Sigmoid colon (tissue), 6 donors: ENCODE measurements at regions not wholly inside any gene's neighbourhood (a gene's known extent, or its start where the extent isn't known, plus 50 kb on each side); places are given as distances from the start of the nearest gene placed in this dataset.
"Not testable (repeated sequence)": the region's sequence is repeated elsewhere in the genome, so short reads cannot be mapped to it uniquely, and the experiment has no call there.

Source experiments
- DNase-seq: peaks from one replicate; pipeline ENCODE4 v3.0.0-alpha.2; 2019
- H3K27ac ChIP-seq, 4 donors: fragments of 200-600 bp; sonication (generic); one replicate each; pipeline ENCODE4 v1.5.1; 2016 to 2019; ENCODE audit warnings: mild to moderate bottlenecking in 1 of 4
- H3K27me3 ChIP-seq, 3 donors: fragments of 200-600 bp; sonication (generic); one replicate each; pipeline ENCODE4 v1.5.1; 2019; ENCODE audit warnings: mild to moderate bottlenecking in 1 of 3
- H3K36me3 ChIP-seq, 4 donors: fragments of 200-600 bp; sonication (generic); one replicate each; pipeline ENCODE4 v1.5.1; 2016 to 2019
- H3K4me1 ChIP-seq, 4 donors: fragments of 200-600 bp; sonication (generic); one replicate each; pipeline ENCODE4 v1.5.1; 2017 to 2019
- H3K4me3 ChIP-seq, 4 donors: fragments of 200-600 bp; sonication (generic); one replicate each; pipeline ENCODE4 v1.5.1; 2017 to 2019; ENCODE audit warnings: mild to moderate bottlenecking in 2 of 4, moderate library complexity in 1 of 4
- H3K9me3 ChIP-seq, 4 donors: fragments of 200-600 bp in 3 of 4; sonication (generic) in 3 of 4; one replicate each; pipeline versions ENCODE4 v1.5.1 to v1.6.1; 2013 to 2019
- CTCF ChIP-seq, 4 experiments: fragments of 450-650 bp in 3 of 4; fragments of 200-600 bp in 1 of 4; IDR thresholded peaks; one replicate each; pipeline ENCODE4 v1.5.1; 2016 to 2019; ENCODE audit warnings: antibody characterized with exemption in 4 of 4, mild to moderate bottlenecking in 3 of 4, moderate library complexity in 2 of 4
- EP300 ChIP-seq, 4 donors: sonication (generic); formaldehyde crosslinking; IDR thresholded peaks; one replicate each; pipeline ENCODE4 v1.6.1; 2017; ENCODE audit warnings: antibody characterized with exemption in 4 of 4
- POLR2A ChIP-seq, 2 donors: fragments of 450-650 bp; IDR thresholded peaks; one replicate each; pipeline ENCODE4 v1.6.1; 2016; ENCODE audit warnings: antibody characterized with exemption in 2 of 2, mild to moderate bottlenecking in 2 of 2, moderate library complexity in 2 of 2
- POLR2AphosphoS5 ChIP-seq, 4 donors: sonication (generic); formaldehyde crosslinking; IDR thresholded peaks; one replicate each; pipeline ENCODE4 v1.6.1; 2017; ENCODE audit warnings: antibody characterized with exemption in 4 of 4
- WGBS, 2 donors: extraction: QIAGEN DNeasy Blood & Tissue Kit; methylation state at CpG; one replicate each; pipeline ENCODE4 v1.1.7; 2013; 5-methylcytosine and 5-hydroxymethylcytosine counted together
- intact Hi-C: fragments of 100-400 bp; cut with DNase I; formaldehyde crosslinking; loops from one replicate; pipeline ENCODE4 v1.15.1; 2023
- donor health status: healthy with polysubstance abuse.
- donor health status: healthy.

DNA sequence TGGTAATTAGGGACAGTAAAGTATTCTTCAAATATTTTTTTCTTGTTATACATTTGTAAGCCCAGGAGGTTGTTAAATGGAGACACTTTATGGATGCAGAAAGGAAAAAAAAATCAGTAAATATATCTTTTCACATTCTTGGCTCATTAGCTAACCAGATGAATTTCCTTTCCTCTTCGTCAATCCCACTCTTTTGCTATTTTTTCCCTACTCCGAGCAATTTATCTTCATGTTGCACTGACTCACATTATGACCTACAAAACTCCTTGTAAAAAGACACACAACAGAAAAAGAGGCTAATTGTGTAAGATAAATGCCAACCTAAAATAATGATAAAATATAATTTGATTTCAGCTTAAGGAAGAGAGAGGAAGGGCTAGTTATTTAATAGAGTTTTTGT is 472.9 kb upstream of the ZNF337 start:
- Histone ChIP-seq H3K27me3 (no peaks in the 10 kb centered on the region), H3K9me3 (no peaks in the 10 kb centered on the region), H3K27ac (no peak overlapping the region), H3K4me3 (no peak overlapping the region), H3K36me3 (no peaks in the 10 kb centered on the region), H3K4me1 (no peaks in the 10 kb centered on the region)
- intact Hi-C loops: no loop called here
- 75 to 82% methylated on average over 2 of the region's 2 CpGs for whole genome bisulfite sequencing, 2 donors
- DNase-seq: no peak
- no peak for TF ChIP-seq CTCF (IDR thresholded peaks at IDR 0.05)
- TF ChIP-seq POLR2AphosphoS5 (IDR thresholded peaks at IDR 0.05): no peak
- TF ChIP-seq POLR2A (IDR thresholded peaks at IDR 0.05): no peak
- TF ChIP-seq EP300 (IDR thresholded peaks at IDR 0.05): no peak

DNA sequence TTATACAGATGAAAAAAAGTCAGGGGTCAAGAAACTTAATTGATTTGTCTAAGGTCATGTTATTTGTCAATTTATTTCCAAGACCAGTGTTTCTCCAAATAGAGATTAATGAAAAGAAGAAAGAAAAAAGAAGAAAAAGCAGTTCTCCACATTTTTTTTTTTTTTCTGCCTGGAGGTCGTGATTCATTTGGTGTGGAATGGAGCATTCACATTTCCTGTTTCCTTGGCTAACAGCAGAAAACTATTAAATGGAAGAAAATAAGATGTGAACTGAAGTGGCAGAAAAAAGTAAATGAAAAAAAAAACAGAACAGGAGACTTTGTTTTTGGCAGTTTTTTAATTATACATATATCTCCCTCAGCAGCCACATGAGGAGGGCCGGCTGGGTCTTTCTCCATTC is 470.8 kb upstream of the ZNF337 start:
- TF ChIP-seq EP300 (IDR thresholded peaks at IDR 0.05) (no peak), POLR2AphosphoS5 (IDR thresholded peaks at IDR 0.05) (no peak), POLR2A (IDR thresholded peaks at IDR 0.05) (no peak), CTCF (IDR thresholded peaks at IDR 0.05) (no peak)
- intact Hi-C loops: no loop called here
- WGBS, 2 donors: 61 to 77% methylated on average over 2 of the region's 2 CpGs

DNA sequence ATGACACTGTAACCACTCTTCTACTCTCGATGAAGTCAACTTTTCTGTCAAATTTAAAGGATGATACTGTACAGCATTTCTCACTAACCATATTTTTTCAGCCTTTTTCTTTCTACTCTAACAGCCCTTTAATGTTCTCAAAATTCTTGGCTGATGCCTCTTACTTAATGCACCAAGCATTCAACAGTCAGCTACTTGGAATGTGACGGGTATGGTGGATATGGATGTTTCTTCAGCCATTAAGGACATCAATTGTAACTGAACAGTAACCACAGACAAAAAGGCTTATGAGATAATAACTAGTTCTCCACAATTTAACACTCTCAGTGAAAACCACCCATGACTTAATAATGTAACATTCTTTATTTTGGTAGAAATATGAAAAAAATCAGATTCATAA is 467.2 kb upstream of the ZNF337 start:
- H3K4me1 ChIP-seq: no peaks in the 10 kb centered on the region
- WGBS, 2 donors: 77 to 88% methylated on average over 2 of the region's 2 CpGs
- H3K9me3 ChIP-seq: no peaks in the 10 kb centered on the region
- TF ChIP-seq POLR2A (IDR thresholded peaks at IDR 0.05) (no peak), EP300 (IDR thresholded peaks at IDR 0.05) (no peak), POLR2AphosphoS5 (IDR thresholded peaks at IDR 0.05) (no peak), CTCF (IDR thresholded peaks at IDR 0.05) (no peak)
- DNase-seq: no peak
- H3K36me3 ChIP-seq: no peaks in the 10 kb centered on the region
- intact Hi-C loops: no loop called here
- no peak overlapping the region for H3K4me3 ChIP-seq
- no peak overlapping the region for H3K27ac ChIP-seq
- H3K27me3 ChIP-seq: no peaks in the 10 kb centered on the region

More for the DNA sequence above, 470.8 kb upstream of the ZNF337 start:
- Histone ChIP-seq H3K9me3 (no peaks in the 10 kb centered on the region), H3K27me3 (no peaks in the 10 kb centered on the region), H3K4me1 (no peaks in the 10 kb centered on the region), H3K4me3 (no peak overlapping the region), H3K36me3 (no peaks in the 10 kb centered on the region), H3K27ac (no peak overlapping the region)
- DNase-seq: no peak

DNA sequence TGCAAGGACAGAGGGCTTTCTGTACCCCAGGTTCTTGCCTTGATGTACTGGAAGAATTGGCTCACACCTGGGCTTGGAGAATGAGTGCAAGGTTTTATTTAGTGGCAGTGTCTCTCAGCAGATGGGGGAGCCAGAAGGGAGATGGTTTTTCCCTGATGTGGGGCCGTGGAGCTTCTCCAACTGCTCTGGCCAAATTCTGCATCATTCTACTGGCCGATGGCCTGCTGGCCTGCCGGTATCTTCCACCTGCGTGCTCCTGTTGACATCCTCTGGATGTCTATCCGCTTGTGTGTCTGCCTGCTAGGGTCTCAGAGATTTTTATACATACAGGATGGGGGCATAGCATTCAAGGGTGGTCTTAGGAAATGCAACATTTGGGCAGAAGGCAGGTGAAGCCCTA is 466.5 kb upstream of the ZNF337 start:
- H3K27me3 ChIP-seq, H3K9me3 ChIP-seq, H3K4me3 ChIP-seq, intact Hi-C loops, H3K27ac ChIP-seq, H3K36me3 ChIP-seq, H3K4me1 ChIP-seq: not testable (repeated sequence)
- peak; percentile 20 for DNase-seq
- WGBS, 2 donors: 80 to 86% methylated on average over 5 of the region's 5 CpGs

DNA sequence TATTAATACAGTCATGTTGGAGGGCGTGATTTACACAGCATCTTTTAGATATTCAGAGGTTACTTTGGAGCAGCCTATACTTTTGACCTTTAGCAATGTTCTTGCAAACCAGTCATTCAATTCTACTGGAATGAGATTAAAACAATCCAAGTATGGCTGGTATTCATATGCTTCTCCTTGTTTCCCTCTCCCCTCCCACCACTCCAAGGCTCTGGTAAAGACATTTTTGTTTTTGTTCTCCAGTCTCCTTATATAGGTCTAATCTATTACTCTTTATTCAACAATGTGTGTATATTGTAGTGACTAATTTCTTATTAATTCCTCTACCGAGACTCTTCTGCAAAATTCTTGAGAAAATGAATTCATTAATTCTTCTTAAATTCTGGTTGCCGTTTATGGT is 465.1 kb upstream of the ZNF337 start:
- H3K4me1 ChIP-seq, intact Hi-C loops, H3K27me3 ChIP-seq, H3K9me3 ChIP-seq, DNase-seq, H3K27ac ChIP-seq, H3K36me3 ChIP-seq, H3K4me3 ChIP-seq: not testable (repeated sequence)
- WGBS, 2 donors: 78 to 82% methylated on average over 3 of the region's 3 CpGs

- H3K36me3 ChIP-seq, intact Hi-C loops, H3K4me1 ChIP-seq, H3K9me3 ChIP-seq, H3K27me3 ChIP-seq, H3K27ac ChIP-seq, DNase-seq, H3K4me3 ChIP-seq: not testable (repeated sequence)
- WGBS, 2 donors: 8 to 17% methylated on average over 2 of the region's 2 CpGs
Measured at GRCh38 chr20:26160916-26161315, 464.3 kb upstream of the ZNF337 start.
